Heart right ventricle (tissue), 16 donors: ENCODE measurements at regions not wholly inside any gene's neighbourhood (a gene's known extent, or its start where the extent isn't known, plus 50 kb on each side); places are given as distances from the start of the nearest gene placed in this dataset.

Source experiments
- ATAC-seq, 8 donors: fragments of 200-7000 bp; cut with Tn5 transposase; one replicate each; pipeline ENCODE4 v1.9.1; 2020; ENCODE audit warnings: mild to moderate bottlenecking in 8 of 8, moderate library complexity in 8 of 8, moderate number of reproducible peaks in 1 of 8
- DNase-seq, 2 donors: peaks; one replicate each; pipeline ENCODE4 v3.0.0-alpha.2; 2020
- H3K27ac ChIP-seq, 10 donors: fragments of 200-600 bp; sonication (generic) in 2 of 10; one replicate each; pipeline versions ENCODE4 v1.5.0 to v1.8.0; 2020 to 2022; ENCODE audit warnings: mild to moderate bottlenecking in 3 of 10
- H3K27me3 ChIP-seq, 7 donors: fragments of 200-600 bp; one replicate each; pipeline ENCODE4 v1.8.0; 2021 to 2022; ENCODE audit warnings: mild to moderate bottlenecking in 2 of 7
- H3K36me3 ChIP-seq, 9 donors: fragments of 200-600 bp; sonication (generic) in 1 of 9; one replicate each; pipeline versions ENCODE4 v1.5.0 to v1.8.0; 2020 to 2022; ENCODE audit warnings: mild to moderate bottlenecking in 2 of 9
- H3K4me1 ChIP-seq, 9 donors: fragments of 200-600 bp; sonication (generic) in 1 of 9; one replicate each; pipeline versions ENCODE4 v1.5.0 to v1.8.0; 2020 to 2022; ENCODE audit warnings: mild to moderate bottlenecking in 4 of 9
- H3K4me3 ChIP-seq, 10 donors: fragments of 200-600 bp; sonication (generic) in 2 of 10; one replicate each; pipeline versions ENCODE4 v1.5.0 to v1.8.0; 2020 to 2022; ENCODE audit warnings: mild to moderate bottlenecking in 7 of 10, moderate library complexity in 2 of 10
- H3K9me3 ChIP-seq, 11 donors: fragments of 200-600 bp in 10 of 11; sonication (generic) in 2 of 11; one replicate each; pipeline versions ENCODE4 v1.5.0 to v1.8.0; 2013 to 2022; ENCODE audit warnings: mild to moderate bottlenecking in 2 of 11, control low read depth in 1 of 11, moderate library complexity in 1 of 11
- WGBS, 2 donors: extraction: QIAGEN DNeasy Blood & Tissue Kit; methylation state at CpG; one replicate each; pipeline ENCODE4 v1.1.7; 2013; ENCODE audit warnings: inconsistent platforms in 1 of 2; 5-methylcytosine and 5-hydroxymethylcytosine counted together
- intact Hi-C, 10 donors: fragments of 100-400 bp; cut with DNase I; formaldehyde crosslinking; loops; one replicate each; pipeline versions ENCODE4 v1.11.1 to v1.14.2; 2022
- TF ChIP-seq, protein P1 (sequence below), 9 donors: fragments of 200-600 bp; sonication (generic) in 2 of 9; IDR thresholded peaks; one replicate each; pipeline versions ENCODE4 v1.5.0 to v1.8.0; 2021 to 2022; ENCODE audit warnings: antibody characterized with exemption in 9 of 9, mild to moderate bottlenecking in 5 of 9, moderate library complexity in 1 of 9
- donor health status: Arrhythmogenic right ventricular cardiomyopathy.
- donor health status: ischemic (EF 13 %, LVEDD 7.1; RV severe dilation, severe dysfunction).
- donor health status: healthy with polysubstance abuse.
- donor health status: DM: no; HTN: yes; CAD: no.
- donor health status: DM: no; HTN: no; CAD: no.
- donor health status: ischemic (EF 25% LVEDD 6.9; RV normal size, moderate dysfunction).
- donor health status: ischemic (EF 25% LVEDD 5.7; RV mildly dilated, moderate dysfunction).
- donor health status: healthy.
- donor health status: DM: yes; HTN: yes; CAD: no.
- donor health status: Ischemic cardiomyopathy.
- donor health status: ischemic (EF 35%, LVEDD 5.7; RV mildly dilated, moderate dysfunction).
- donor health status: nonischemic (EF 11% LVEDD 7.7; RV severe dilation, severe dysfunction).
- donor health status: DM: yes; HTN: yes; CAD: no.
- donor health status: PGD.
- donor health status: ischemic (EF 29% LVEDD 5.4; RV normal size, mild dysfunction).
- donor health status: nonischemic (EF 23%, LVEDD 6.1; RV moderate dilation, normal function).

DNA sequence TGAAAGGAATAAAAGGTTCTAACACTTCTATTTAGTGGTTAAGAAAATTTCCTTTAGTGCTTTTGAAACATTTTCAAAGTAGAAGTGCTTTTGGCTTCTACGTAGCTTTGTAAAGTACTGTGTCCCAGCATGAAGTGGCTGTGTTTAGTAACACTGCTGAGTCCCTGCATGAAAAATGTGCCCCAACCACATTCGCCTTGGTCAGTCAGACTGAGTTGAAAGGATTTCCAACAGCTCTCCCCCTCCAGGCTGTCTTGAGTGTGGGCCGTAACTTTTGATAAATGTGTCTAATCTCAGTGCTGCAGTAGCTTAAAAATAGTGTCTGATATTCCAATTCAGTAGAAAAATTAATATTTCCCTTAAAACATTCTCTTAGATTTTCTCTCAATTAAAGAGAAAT, 115.0 kb downstream of the NR1D2 start:
- TF ChIP-seq, protein P1, sequence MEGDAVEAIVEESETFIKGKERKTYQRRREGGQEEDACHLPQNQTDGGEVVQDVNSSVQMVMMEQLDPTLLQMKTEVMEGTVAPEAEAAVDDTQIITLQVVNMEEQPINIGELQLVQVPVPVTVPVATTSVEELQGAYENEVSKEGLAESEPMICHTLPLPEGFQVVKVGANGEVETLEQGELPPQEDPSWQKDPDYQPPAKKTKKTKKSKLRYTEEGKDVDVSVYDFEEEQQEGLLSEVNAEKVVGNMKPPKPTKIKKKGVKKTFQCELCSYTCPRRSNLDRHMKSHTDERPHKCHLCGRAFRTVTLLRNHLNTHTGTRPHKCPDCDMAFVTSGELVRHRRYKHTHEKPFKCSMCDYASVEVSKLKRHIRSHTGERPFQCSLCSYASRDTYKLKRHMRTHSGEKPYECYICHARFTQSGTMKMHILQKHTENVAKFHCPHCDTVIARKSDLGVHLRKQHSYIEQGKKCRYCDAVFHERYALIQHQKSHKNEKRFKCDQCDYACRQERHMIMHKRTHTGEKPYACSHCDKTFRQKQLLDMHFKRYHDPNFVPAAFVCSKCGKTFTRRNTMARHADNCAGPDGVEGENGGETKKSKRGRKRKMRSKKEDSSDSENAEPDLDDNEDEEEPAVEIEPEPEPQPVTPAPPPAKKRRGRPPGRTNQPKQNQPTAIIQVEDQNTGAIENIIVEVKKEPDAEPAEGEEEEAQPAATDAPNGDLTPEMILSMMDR (IDR thresholded peaks at IDR 0.05): peak in 1 of 9 donors; percentile 8
- H3K9me3 ChIP-seq: no peaks in the 10 kb centered on the region
- intact Hi-C loops: loop anchor here in 3 of 10 donors (10.0 kb wide), 1 partner anchor 175 kb away; no protein-coding TSS in a partner anchor
- H3K27ac ChIP-seq: peak overlapping the region in 2 of 10 donors; percentile 1 to 45
- H3K27me3 ChIP-seq: no peaks in the 10 kb centered on the region
- DNase-seq (peak in 1 of 2 donors; percentile 26), ATAC-seq (peak in 7 of 8 donors; percentile 49 to 86 (median 77))
- no peaks in the 10 kb centered on the region for H3K36me3 ChIP-seq
- H3K4me1 ChIP-seq: peaks cover 0 to 14% (median 0%) of the 10 kb centered on the region in 9 donors
- WGBS, 2 donors: 15 to 35% methylated on average over 3 of the region's 3 CpGs
- no peak overlapping the region for H3K4me3 ChIP-seq

DNA sequence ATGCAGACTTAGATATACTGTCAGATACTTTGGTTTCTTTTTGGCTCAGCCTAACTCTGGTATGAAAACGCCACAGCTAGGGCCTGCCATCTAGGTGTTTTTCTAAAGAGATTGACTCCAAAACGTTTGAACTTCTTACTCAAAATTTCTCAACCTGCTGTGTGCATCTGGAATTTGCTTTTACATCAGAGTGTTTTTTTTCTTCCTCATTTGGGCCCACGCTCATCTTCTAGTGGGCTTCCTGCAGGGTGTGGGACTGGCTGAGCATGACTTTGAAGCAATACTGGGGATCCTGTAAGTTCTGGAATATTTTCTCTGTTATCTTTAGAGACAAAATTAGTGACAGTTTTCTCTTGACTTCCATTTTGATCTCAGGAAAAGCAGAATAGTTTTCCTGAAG, 117.8 kb downstream of the NR1D2 start:
- 66 to 68% methylated on average over 3 of the region's 3 CpGs for whole genome bisulfite sequencing, 2 donors
- Histone ChIP-seq H3K27me3 (no peaks in the 10 kb centered on the region), H3K4me3 (no peak overlapping the region), H3K36me3 (no peaks in the 10 kb centered on the region), H3K4me1 (peaks cover 0 to 14% (median 0%) of the 10 kb centered on the region in 9 donors), H3K27ac (no peak overlapping the region), H3K9me3 (no peaks in the 10 kb centered on the region)
- ATAC-seq (no peak), DNase-seq (no peak)
- intact Hi-C loops: loop anchor here in 3 of 10 donors (10.0 kb wide), 1 partner anchor 172 kb away; no protein-coding TSS in a partner anchor
- TF ChIP-seq, protein P1 (IDR thresholded peaks at IDR 0.05): no peak
